ENCODE measurements at regions not wholly inside any gene's neighbourhood (a gene's known extent, or its start where the extent isn't known, plus 50 kb on each side); places are given as distances from the start of the nearest gene placed in this dataset.

DNA sequence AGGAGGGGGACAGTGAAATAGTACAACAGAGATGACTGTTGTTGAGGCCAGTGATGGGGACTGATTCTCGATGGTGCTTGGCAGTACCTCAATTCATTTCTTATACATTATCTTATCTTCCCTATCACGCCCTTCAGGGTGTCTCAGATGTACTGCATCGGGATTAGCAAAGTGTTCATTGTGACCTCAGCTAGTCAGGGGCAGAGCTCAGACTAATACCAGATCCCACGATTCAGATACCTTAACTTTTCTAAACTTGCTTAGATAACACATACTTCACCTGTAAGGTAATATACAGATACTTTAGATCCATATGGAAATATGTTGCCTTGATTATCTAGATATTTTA, 720.6 kb downstream of the EFNB2 start:
- TF ChIP-seq GATA3 (IDR thresholded peaks at IDR 0.05; ENCODE audit: low read depth, low read length) (no peak), GATA2 (IDR thresholded peaks at IDR 0.05; ENCODE audit: low read depth, low read length) (peak; percentile 35; the same call in 1 of the 2 replicates)

Measured in SH-SY5Y (cell line).